ENCODE measurements at regions not wholly inside any gene's neighbourhood (a gene's known extent, or its start where the extent isn't known, plus 50 kb on each side); places are given as distances from the start of the nearest gene placed in this dataset.

DNA sequence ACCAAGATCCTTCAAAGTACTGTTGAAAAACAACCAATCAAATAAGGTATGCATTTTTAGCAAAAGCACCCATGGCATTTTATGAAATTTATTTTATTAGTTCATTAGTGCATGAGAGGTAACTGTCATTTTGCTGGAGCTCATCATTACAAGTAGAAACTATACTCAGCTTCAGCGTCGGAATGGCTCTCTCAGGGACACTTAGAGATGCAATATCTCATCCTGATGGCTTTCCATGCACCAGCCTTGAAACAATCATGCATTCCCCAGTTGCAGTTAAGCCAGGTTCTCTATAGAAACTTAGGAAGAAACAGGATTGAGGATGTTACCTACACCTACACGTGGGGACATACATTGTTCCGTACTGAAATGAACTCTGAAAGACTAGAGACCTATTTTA, 219.5 kb downstream of the GALR1 start:
- TF ChIP-seq, protein P1, sequence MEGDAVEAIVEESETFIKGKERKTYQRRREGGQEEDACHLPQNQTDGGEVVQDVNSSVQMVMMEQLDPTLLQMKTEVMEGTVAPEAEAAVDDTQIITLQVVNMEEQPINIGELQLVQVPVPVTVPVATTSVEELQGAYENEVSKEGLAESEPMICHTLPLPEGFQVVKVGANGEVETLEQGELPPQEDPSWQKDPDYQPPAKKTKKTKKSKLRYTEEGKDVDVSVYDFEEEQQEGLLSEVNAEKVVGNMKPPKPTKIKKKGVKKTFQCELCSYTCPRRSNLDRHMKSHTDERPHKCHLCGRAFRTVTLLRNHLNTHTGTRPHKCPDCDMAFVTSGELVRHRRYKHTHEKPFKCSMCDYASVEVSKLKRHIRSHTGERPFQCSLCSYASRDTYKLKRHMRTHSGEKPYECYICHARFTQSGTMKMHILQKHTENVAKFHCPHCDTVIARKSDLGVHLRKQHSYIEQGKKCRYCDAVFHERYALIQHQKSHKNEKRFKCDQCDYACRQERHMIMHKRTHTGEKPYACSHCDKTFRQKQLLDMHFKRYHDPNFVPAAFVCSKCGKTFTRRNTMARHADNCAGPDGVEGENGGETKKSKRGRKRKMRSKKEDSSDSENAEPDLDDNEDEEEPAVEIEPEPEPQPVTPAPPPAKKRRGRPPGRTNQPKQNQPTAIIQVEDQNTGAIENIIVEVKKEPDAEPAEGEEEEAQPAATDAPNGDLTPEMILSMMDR (IDR thresholded peaks at IDR 0.05) = no peak
- no peak for TF ChIP-seq POLR2A (IDR thresholded peaks at IDR 0.05)
- no peak for TF ChIP-seq EP300 (IDR thresholded peaks at IDR 0.05; ENCODE audit: low read depth)
- TF ChIP-seq POLR2AphosphoS5 (IDR thresholded peaks at IDR 0.05) = no peak
